ENCODE measurements at regions not wholly inside any gene's neighbourhood (a gene's known extent, or its start where the extent isn't known, plus 50 kb on each side); places are given as distances from the start of the nearest gene placed in this dataset.

DNA sequence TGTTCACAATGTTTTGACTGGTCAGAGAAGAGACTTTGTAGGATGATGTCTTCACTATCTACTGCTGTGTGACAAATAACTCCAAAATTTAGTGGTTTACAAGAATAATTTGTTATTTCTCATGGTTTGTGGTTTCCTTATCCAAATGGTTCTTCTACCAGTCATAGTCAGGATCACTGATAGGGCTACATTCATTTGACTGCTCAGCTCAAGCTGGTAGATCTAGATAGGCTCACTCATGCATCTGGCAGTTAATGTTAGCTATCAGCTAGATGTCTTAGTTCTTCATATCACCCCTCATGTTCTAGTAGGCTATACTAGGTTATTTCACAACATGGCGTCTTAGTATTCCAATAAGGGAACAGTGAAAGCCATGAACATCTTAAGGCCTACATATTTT lies 131.0 kb downstream of the ID4 start:
- H3K4me3 Mint-ChIP-seq, result no peak overlapping the region
- no peak overlapping the region for H3K27ac ChIP-seq
- TF ChIP-seq EZH2phosphoT487 (IDR thresholded peaks at IDR 0.05) (no peak), EZH2 (IDR thresholded peaks at IDR 0.05) (no peak)
- TF ChIP-seq, protein P1, sequence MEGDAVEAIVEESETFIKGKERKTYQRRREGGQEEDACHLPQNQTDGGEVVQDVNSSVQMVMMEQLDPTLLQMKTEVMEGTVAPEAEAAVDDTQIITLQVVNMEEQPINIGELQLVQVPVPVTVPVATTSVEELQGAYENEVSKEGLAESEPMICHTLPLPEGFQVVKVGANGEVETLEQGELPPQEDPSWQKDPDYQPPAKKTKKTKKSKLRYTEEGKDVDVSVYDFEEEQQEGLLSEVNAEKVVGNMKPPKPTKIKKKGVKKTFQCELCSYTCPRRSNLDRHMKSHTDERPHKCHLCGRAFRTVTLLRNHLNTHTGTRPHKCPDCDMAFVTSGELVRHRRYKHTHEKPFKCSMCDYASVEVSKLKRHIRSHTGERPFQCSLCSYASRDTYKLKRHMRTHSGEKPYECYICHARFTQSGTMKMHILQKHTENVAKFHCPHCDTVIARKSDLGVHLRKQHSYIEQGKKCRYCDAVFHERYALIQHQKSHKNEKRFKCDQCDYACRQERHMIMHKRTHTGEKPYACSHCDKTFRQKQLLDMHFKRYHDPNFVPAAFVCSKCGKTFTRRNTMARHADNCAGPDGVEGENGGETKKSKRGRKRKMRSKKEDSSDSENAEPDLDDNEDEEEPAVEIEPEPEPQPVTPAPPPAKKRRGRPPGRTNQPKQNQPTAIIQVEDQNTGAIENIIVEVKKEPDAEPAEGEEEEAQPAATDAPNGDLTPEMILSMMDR (IDR thresholded peaks at IDR 0.05), result no peak
- DNase-seq (ENCODE audit: low spot score), result no peak
- H3K4me1 ChIP-seq, result no peaks in the 10 kb centered on the region
- H3K36me3 Mint-ChIP-seq, result no peaks in the 10 kb centered on the region
- no peaks in the 10 kb centered on the region for H3K79me2 ChIP-seq (ENCODE audit: low read depth)
- no peaks in the 10 kb centered on the region for H3K9me3 Mint-ChIP-seq
- H3K4me1 Mint-ChIP-seq, result no peaks in the 10 kb centered on the region
- H3K4me3 ChIP-seq, result no peak overlapping the region
- H3K9ac ChIP-seq, result no peak overlapping the region
- H3F3A ChIP-seq (ENCODE audit: low read depth), result no peaks in the 10 kb centered on the region
- H3K36me3 ChIP-seq, result no peaks in the 10 kb centered on the region
- H3K27me3 ChIP-seq, result no peaks in the 10 kb centered on the region
- H3K27me3 Mint-ChIP-seq (ENCODE audit: insufficient read depth, low read depth), result peaks cover 5% of the 10 kb centered on the region
- no peak overlapping the region for H2AFZ ChIP-seq (replicated peaks)
- H3K27ac Mint-ChIP-seq, result no peak overlapping the region
- no peak overlapping the region for H3K4me2 ChIP-seq
- no peaks in the 10 kb centered on the region for H3K9me3 ChIP-seq (ENCODE audit: low read depth)
- no peaks in the 10 kb centered on the region for H4K20me1 ChIP-seq (ENCODE audit: low read depth)

- H3K4me3 ChIP-seq, result no peak overlapping the region
- H2AFZ ChIP-seq (replicated peaks), result no peak overlapping the region
- H3F3A ChIP-seq (ENCODE audit: low read depth), result no peaks in the 10 kb centered on the region
- H3K9me3 ChIP-seq (ENCODE audit: low read depth), result no peaks in the 10 kb centered on the region
- no peaks in the 10 kb centered on the region for H3K27me3 ChIP-seq
- H3K4me1 ChIP-seq, result no peaks in the 10 kb centered on the region
- H3K27me3 Mint-ChIP-seq (ENCODE audit: insufficient read depth, low read depth), result peaks cover 2% of the 10 kb centered on the region
- H3K9me3 Mint-ChIP-seq, result no peaks in the 10 kb centered on the region
- TF ChIP-seq EZH2 (IDR thresholded peaks at IDR 0.05) (no peak), EZH2phosphoT487 (IDR thresholded peaks at IDR 0.05) (no peak)
- TF ChIP-seq, protein P1 (IDR thresholded peaks at IDR 0.05), result no peak
- H4K20me1 ChIP-seq (ENCODE audit: low read depth), result no peaks in the 10 kb centered on the region
- DNase-seq (ENCODE audit: low spot score), result no peak
- no peaks in the 10 kb centered on the region for H3K36me3 Mint-ChIP-seq
- no peaks in the 10 kb centered on the region for H3K79me2 ChIP-seq (ENCODE audit: low read depth)
- H3K27ac ChIP-seq, result no peak overlapping the region
- H3K4me3 Mint-ChIP-seq, result no peak overlapping the region
- H3K9ac ChIP-seq, result no peak overlapping the region
- H3K4me1 Mint-ChIP-seq, result no peaks in the 10 kb centered on the region
- H3K36me3 ChIP-seq, result no peaks in the 10 kb centered on the region
- no peak overlapping the region for H3K4me2 ChIP-seq
- H3K27ac Mint-ChIP-seq, result no peak overlapping the region
Observed at GRCh38 chr6:19972221-19972620, 135.1 kb downstream of the ID4 start.

DNA sequence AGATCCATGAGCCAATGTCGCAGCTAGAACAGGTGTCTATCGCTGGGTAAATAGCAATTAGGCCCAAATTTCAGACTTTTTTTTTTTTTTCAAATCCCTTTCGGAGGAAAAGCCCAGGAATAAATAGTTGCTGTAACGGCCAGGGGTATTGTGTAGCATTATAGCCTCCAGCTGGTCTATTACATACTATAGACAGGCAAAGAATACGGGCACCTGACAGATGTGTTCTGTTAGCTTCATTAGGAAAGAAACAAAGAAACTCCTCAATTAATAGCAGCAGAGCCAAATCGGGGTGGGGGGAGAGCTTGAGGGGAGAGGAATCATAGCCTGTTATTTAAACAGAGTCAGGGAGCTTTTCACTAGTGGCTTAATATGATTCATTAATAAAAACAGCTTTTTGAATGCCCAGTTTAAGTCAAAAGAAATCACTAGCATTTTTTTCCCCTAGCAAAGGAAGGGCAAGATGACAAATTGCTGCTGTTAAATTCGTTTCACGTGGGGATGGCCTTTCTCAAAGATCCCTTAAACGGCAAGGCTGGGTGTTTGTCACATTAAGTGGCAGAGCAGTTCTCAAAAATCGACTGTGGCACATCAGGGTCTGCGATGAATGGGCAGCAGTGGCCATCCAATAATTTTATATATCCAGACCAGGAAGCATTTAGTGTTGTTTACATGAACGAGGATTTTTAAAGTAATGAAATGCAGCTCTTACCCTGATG lies 139.4 kb downstream of the ID4 start:
- DNase-seq (ENCODE audit: low spot score), result no peak
- no peaks in the 10 kb centered on the region for H3K36me3 ChIP-seq
- TF ChIP-seq, protein P1 (IDR thresholded peaks at IDR 0.05), result no peak
- TF ChIP-seq EZH2phosphoT487 (IDR thresholded peaks at IDR 0.05), result no peak
- no peak overlapping the region for H3K27ac ChIP-seq
- H3K79me2 ChIP-seq (ENCODE audit: low read depth), result no peaks in the 10 kb centered on the region
- no peaks in the 10 kb centered on the region for H3K27me3 ChIP-seq
- Mint-ChIP-seq H3K36me3 (no peaks in the 10 kb centered on the region), H3K27ac (no peak overlapping the region), H3K4me3 (no peak overlapping the region), H3K4me1 (no peaks in the 10 kb centered on the region), H3K9me3 (no peaks in the 10 kb centered on the region), H3K27me3 (ENCODE audit: insufficient read depth, low read depth) (no peaks in the 10 kb centered on the region)
- H2AFZ ChIP-seq (replicated peaks), result no peak overlapping the region
- no peaks in the 10 kb centered on the region for H4K20me1 ChIP-seq (ENCODE audit: low read depth)
- no peaks in the 10 kb centered on the region for H3K4me1 ChIP-seq
- no peak overlapping the region for H3K4me2 ChIP-seq
- no peak overlapping the region for H3K4me3 ChIP-seq
- H3F3A ChIP-seq (ENCODE audit: low read depth), result no peaks in the 10 kb centered on the region
- H3K9me3 ChIP-seq (ENCODE audit: low read depth), result no peaks in the 10 kb centered on the region
- H3K9ac ChIP-seq, result no peak overlapping the region
